ENCODE measurements at regions not wholly inside any gene's neighbourhood (a gene's known extent, or its start where the extent isn't known, plus 50 kb on each side); places are given as distances from the start of the nearest gene placed in this dataset.

DNA sequence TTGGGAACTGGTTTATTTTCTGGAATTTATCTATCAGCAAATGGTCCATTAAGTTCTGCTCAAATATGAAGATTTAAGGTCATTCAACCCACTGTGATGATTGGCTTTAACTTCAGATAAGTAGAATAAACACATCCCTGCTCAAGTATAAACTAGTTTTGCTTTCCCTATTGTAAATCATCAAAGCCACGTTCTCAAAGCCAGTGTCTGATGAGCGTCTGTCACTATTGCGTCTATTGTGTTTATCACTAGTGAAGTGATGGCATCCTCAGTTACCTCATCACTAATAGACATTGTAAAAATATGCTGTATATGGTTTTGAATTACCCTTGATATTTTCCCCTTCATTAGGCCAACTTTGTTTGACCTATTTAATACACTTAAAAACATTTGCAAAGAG, 351.3 kb downstream of the BCAT1 start:
- TF ChIP-seq, protein P1, sequence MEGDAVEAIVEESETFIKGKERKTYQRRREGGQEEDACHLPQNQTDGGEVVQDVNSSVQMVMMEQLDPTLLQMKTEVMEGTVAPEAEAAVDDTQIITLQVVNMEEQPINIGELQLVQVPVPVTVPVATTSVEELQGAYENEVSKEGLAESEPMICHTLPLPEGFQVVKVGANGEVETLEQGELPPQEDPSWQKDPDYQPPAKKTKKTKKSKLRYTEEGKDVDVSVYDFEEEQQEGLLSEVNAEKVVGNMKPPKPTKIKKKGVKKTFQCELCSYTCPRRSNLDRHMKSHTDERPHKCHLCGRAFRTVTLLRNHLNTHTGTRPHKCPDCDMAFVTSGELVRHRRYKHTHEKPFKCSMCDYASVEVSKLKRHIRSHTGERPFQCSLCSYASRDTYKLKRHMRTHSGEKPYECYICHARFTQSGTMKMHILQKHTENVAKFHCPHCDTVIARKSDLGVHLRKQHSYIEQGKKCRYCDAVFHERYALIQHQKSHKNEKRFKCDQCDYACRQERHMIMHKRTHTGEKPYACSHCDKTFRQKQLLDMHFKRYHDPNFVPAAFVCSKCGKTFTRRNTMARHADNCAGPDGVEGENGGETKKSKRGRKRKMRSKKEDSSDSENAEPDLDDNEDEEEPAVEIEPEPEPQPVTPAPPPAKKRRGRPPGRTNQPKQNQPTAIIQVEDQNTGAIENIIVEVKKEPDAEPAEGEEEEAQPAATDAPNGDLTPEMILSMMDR (IDR thresholded peaks at IDR 0.05) = no peak
- no peak for TF ChIP-seq POLR2A (IDR thresholded peaks at IDR 0.05)
- TF ChIP-seq POLR2AphosphoS5 (IDR thresholded peaks at IDR 0.05) = no peak

Measured in breast epithelium (tissue), 3 donors.